GM12878 (cell line): ENCODE measurements at regions not wholly inside any gene's neighbourhood (a gene's known extent, or its start where the extent isn't known, plus 50 kb on each side); places are given as distances from the start of the nearest gene placed in this dataset.

ENCODE experiments used
- ATAC-seq: fragments of 200-7000 bp; cut with Tn5 transposase; 3 replicates; pipeline ENCODE4 v1.9.1; 2020; ENCODE audit warnings: mild to moderate bottlenecking, moderate library complexity
- BruUV-seq: library from RNA; stranded (reverse); fragments of 400-500 nt; replicated peaks from 2 replicates; lab custom pipeline; 2021; lab: Mats Ljungman, UMichigan
- CTCF ChIA-PET: fragments of 300-600 bp; sonication (Branson Sonifier 250); formaldehyde crosslinking; extraction: SDS; loops from one replicate; lab custom pipeline; 2021; ENCODE audit warnings: inconsistent platforms; lab: Yijun Ruan, JAX
- POLR2A ChIA-PET: fragments of 350-600 bp; formaldehyde crosslinking; extraction: SDS; loops from one replicate; lab custom pipeline; 2021; ENCODE audit warnings: inconsistent platforms; lab: Charles Lee
- RAD21 ChIA-PET: fragments of 300-600 bp; sonication (Branson Sonifier 250); formaldehyde crosslinking; loops from one replicate; lab custom pipeline; 2023; ENCODE audit warnings: antibody characterized with exemption; ENCODE audit not compliant: unreplicated experiment; lab: Charles Lee
- SMC1A ChIA-PET: fragments of 300-600 bp; sonication (Branson Sonifier 250); formaldehyde crosslinking; loops from one replicate; lab custom pipeline; 2023; ENCODE audit not compliant: unreplicated experiment, uncharacterized antibody; lab: Charles Lee
- DNase-seq: peaks from one replicate; pipeline ENCODE4 v3.0.0-alpha.2; 2011; ENCODE audit warnings: low read depth, low spot score
- FAIRE-seq: peaks from 3 replicates; lab custom pipeline; 2011; peaks lifted over from hg19 to GRCh38; lab: Jason Lieb, UNC
- H2AFZ ChIP-seq: 2 replicates; pipeline ENCODE4 v1.6.0; 2011; ENCODE audit warnings: low read depth, low read length, control low read depth; ENCODE audit not compliant: control insufficient read depth
- H3K27ac ChIP-seq: 2 replicates; pipeline ENCODE4 v1.5.1; 2011; ENCODE audit warnings: control low read depth; ENCODE audit not compliant: control insufficient read depth, insufficient read depth
- H3K27me3 ChIP-seq, 2 experiments: replicated peaks in 1 of 2; 2 replicates each; pipeline versions ENCODE4 v1.6.0 to v1.6.1; 2011; ENCODE audit warnings: low read length in 1 of 2; ENCODE audit not compliant: control insufficient read depth in 2 of 2, insufficient read depth in 2 of 2
- H3K36me3 ChIP-seq, 2 experiments: 2 replicates each; pipeline ENCODE4 v1.5.1; 2011; ENCODE audit warnings: low read length in 1 of 2; ENCODE audit not compliant: control insufficient read depth in 2 of 2, insufficient read depth in 2 of 2
- H3K4me1 ChIP-seq: 2 replicates; pipeline ENCODE4 v1.6.1; 2011; ENCODE audit warnings: mild to moderate bottlenecking, low read length, moderate library complexity, mixed read lengths; ENCODE audit not compliant: control insufficient read depth, insufficient read depth
- H3K4me2 ChIP-seq: 2 replicates; pipeline ENCODE4 v1.6.0; 2011; ENCODE audit warnings: control low read depth; ENCODE audit not compliant: control insufficient read depth, insufficient read depth
- H3K4me3 ChIP-seq: fragments of 200-600 bp; sonication (generic); 2 replicates; pipeline ENCODE4 v1.5.1; 2016
- H3K79me2 ChIP-seq: 2 replicates; pipeline ENCODE4 v1.6.0; 2011; ENCODE audit warnings: low read length; ENCODE audit not compliant: control insufficient read depth, insufficient read depth
- H3K9ac ChIP-seq: 2 replicates; pipeline ENCODE4 v1.8.0; 2011; ENCODE audit warnings: low read length, control low read depth, mixed read lengths; ENCODE audit not compliant: control insufficient read depth, insufficient read depth
- H3K9me3 ChIP-seq: replicated peaks from 3 replicates; pipeline ENCODE4 v1.5.1; 2011; ENCODE audit warnings: mild to moderate bottlenecking, low read length; ENCODE audit not compliant: control insufficient read depth, insufficient read depth
- H4K20me1 ChIP-seq: 2 replicates; pipeline ENCODE4 v1.6.0; 2011; ENCODE audit not compliant: control insufficient read depth, insufficient read depth
- BACH1 ChIP-seq: fragments of 450-650 bp; IDR thresholded peaks from 2 replicates; pipeline ENCODE4 v1.6.1; 2017; ENCODE audit warnings: mild to moderate bottlenecking, borderline replicate concordance
- KLF5 ChIP-seq: fragments of 450-650 bp; IDR thresholded peaks from 2 replicates; pipeline ENCODE4 v1.6.1; 2014; ENCODE audit warnings: mild to moderate bottlenecking; ENCODE audit not compliant: partially characterized antibody
- MEF2B ChIP-seq: fragments of 450-650 bp; IDR thresholded peaks from 2 replicates; pipeline ENCODE4 v1.6.1; 2018; ENCODE audit warnings: mild to moderate bottlenecking, moderate library complexity; ENCODE audit not compliant: partially characterized antibody, poor library complexity, severe bottlenecking
- MYC ChIP-seq: IDR thresholded peaks from 2 replicates; pipeline ENCODE4 v1.6.1; 2011; ENCODE audit warnings: mild to moderate bottlenecking, low read length, moderate library complexity, inconsistent platforms; ENCODE audit not compliant: insufficient read depth, insufficient replicate concordance, insufficient read length, severe bottlenecking
- RELB ChIP-seq: fragments of 450-650 bp; IDR thresholded peaks from 2 replicates; pipeline ENCODE4 v1.6.1; 2017; ENCODE audit warnings: low read depth, mild to moderate bottlenecking, moderate library complexity
- RUNX3 ChIP-seq: IDR thresholded peaks from 2 replicates; pipeline ENCODE4 v1.6.1; 2012; ENCODE audit warnings: low read length, inconsistent platforms
- YBX1 ChIP-seq: fragments of 450-650 bp; IDR thresholded peaks from 2 replicates; pipeline ENCODE4 v1.6.1; 2016; ENCODE audit warnings: antibody characterized with exemption
- WGBS: methylation state at CpG from one replicate; pipeline ENCODE4 v1.1.6; 2016; ENCODE audit warnings: low lambda C conversion rate; ENCODE audit not compliant: insufficient replicate concordance, insufficient coverage; ENCODE audit errors: missing lambda C conversion rate; 5-methylcytosine and 5-hydroxymethylcytosine counted together
- in situ Hi-C: fragments of 300-500 bp; cut with MboI; formaldehyde crosslinking; loops from 9 replicates; pipeline ENCODE4 v1.14.3; 2018; ENCODE audit warnings: mixed read lengths
- intact Hi-C: fragments of 100-400 bp; cut with micrococcal nuclease; formaldehyde crosslinking; loops from one replicate; pipeline ENCODE4 v1.14.2; 2022; ENCODE audit not compliant: unreplicated experiment

GRCh38 chr4:164177153-164177552 lies 576.8 kb upstream of the SMIM31 start (continued):
- TF ChIP-seq RELB, result no peak
- no peak for TF ChIP-seq RUNX3

GRCh38 chr4:164177753-164178152 lies 576.2 kb upstream of the SMIM31 start:
- Histone ChIP-seq H4K20me1 (no peaks in the 10 kb centered on the region), H3K9ac (no peak overlapping the region), H3K4me2 (no peak overlapping the region), H3K36me3 (no peaks in the 10 kb centered on the region), H3K4me1 (no peaks in the 10 kb centered on the region), H3K27ac (no peak overlapping the region), H3K79me2 (no peaks in the 10 kb centered on the region), H3K9me3 (no peaks in the 10 kb centered on the region), H2AFZ (no peak overlapping the region), H3K4me3 (no peak overlapping the region), H3K27me3 (no peaks in the 10 kb centered on the region)
- FAIRE-seq (peak; percentile 47), ATAC-seq (no peak), DNase-seq (no peak)
- 0% methylated on average over 1 of the region's 1 CpG for WGBS
- SMC1A ChIA-PET, result no interaction called here
- TF ChIP-seq BACH1 (no peak), YBX1 (no peak), KLF5 (no peak), MEF2B (no peak), MYC (no peak)
- POLR2A ChIA-PET, result no interaction called here
- CTCF ChIA-PET, result no interaction called here
- RAD21 ChIA-PET, result no interaction called here
- in situ Hi-C loops, result no loop called here
- no TSS peak for BruUV-seq
- intact Hi-C loops, result no loop called here
